DMS 273 (cell line): ENCODE measurements at regions not wholly inside any gene's neighbourhood (a gene's known extent, or its start where the extent isn't known, plus 50 kb on each side); places are given as distances from the start of the nearest gene placed in this dataset.

Experiments
- DNase-seq: peaks from one replicate; lab custom pipeline; 2025; ENCODE audit not compliant: unreplicated experiment; lab: John Stamatoyannopoulos, UW

- DNase-seq, result peak; percentile 66
These were observed 56.3 kb downstream of the SCG2 start for GRCh38 chr2:223545830-223546229.
